ENCODE measurements at regions not wholly inside any gene's neighbourhood (a gene's known extent, or its start where the extent isn't known, plus 50 kb on each side); places are given as distances from the start of the nearest gene placed in this dataset.

DNA sequence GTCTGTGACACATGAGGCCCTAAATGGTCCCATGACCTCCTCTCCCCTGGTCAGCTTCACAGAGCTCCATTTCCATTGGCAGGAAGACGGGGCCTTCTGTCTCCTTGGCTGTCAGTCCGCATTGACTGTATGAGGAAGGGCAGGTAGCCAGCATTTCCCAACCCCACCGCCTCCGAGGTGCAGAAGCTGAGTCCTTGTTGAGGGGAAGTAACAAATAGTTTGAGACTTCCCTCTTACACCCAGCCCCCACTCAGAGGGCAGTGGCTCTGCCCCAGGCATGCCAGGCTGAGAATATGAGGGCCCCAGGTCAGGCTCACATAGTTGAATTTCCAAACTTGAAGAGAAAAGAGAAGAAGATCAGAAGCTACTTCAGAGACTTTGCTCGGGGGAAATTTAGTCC, 611.1 kb downstream of the BRD1 start:
- H3K9me3 ChIP-seq (ENCODE audit: control insufficient read depth in 1 of 2, insufficient read depth in 1 of 2, low read depth in 1 of 2, low read length in 2 of 2) = no peaks in the 10 kb centered on the region; a peak in 1 of 4 replicates

DNA sequence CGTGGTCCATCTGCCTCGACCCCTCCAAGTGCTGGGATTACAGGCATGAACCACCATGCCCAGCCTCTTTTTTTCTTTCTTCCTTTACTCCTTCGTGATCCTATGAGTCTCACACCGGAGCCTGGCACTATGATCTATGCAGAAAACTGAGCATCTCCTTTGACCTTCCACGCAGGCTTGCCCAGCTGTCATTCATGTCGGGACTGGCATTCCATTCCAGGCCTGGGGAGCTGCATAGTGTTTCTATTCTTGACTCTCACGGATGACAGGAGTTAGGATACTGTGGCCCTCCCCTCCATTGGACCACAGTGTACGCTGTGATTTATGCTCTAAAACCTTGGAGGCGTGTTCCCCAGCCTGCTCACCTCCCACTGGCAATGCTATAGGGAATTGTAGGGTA, 611.8 kb downstream of the BRD1 start:
- Histone ChIP-seq H3K27me3 (ENCODE audit: insufficient read depth, low read length) (peaks cover 11% of the 10 kb centered on the region), H3K27ac (ENCODE audit: low read depth, low read length) (no peak overlapping the region), H3K79me2 (ENCODE audit: insufficient read depth, low read length) (no peaks in the 10 kb centered on the region), H3K9me2 (ENCODE audit: insufficient read depth) (no peaks in the 10 kb centered on the region), H2AFZ (ENCODE audit: low read depth, low read length, poor library complexity, severe bottlenecking) (no peak overlapping the region), H3K36me3 (ENCODE audit: control insufficient read depth in 1 of 2, insufficient read depth in 2 of 2, low read length in 2 of 2) (no peaks in the 10 kb centered on the region), H3K4me2 (ENCODE audit: low read length) (no peak overlapping the region), H3K4me1 (ENCODE audit: control insufficient read depth in 1 of 2, insufficient read depth in 2 of 2, low read length in 2 of 2) (no peaks in the 10 kb centered on the region), H3K4me3 (replicated peaks in 1 of 2; ENCODE audit: low read depth in 1 of 2, low read length in 2 of 2) (no peak overlapping the region), H3K9ac (ENCODE audit: low read length) (no peak overlapping the region), H4K20me1 (ENCODE audit: insufficient read depth) (no peaks in the 10 kb centered on the region), H3K9me3 (ENCODE audit: control insufficient read depth in 1 of 2, insufficient read depth in 1 of 2, low read depth in 1 of 2, low read length in 2 of 2) (no peaks in the 10 kb centered on the region; a peak in 1 of 4 replicates)
- ATAC-seq = no peak
- intact Hi-C loops (cut with micrococcal nuclease) = no loop called here
- ChIA-PET POLR2A (no interaction called here), CTCF (no interaction called here), RAD21 (ENCODE audit: low non-redundant PET in 1 of 2, low total read pairs in 2 of 2, uncharacterized antibody in 2 of 2, unreplicated experiment in 2 of 2) (no interaction called here)
- BruUV-seq (replicated peaks) = no TSS peak
- TF ChIP-seq EGR1 (IDR thresholded peaks at IDR 0.05; ENCODE audit: low read depth) = no peak
- no peak for TF ChIP-seq EZH2phosphoT487 (IDR thresholded peaks at IDR 0.05; ENCODE audit: borderline replicate concordance)
- no peak for TF ChIP-seq POLR2AphosphoS5 (IDR thresholded peaks at IDR 0.05; ENCODE audit: low read depth, low read length)
- no peak for TF ChIP-seq ATF3 (IDR thresholded peaks at IDR 0.05)
- TF ChIP-seq RAD21 (IDR thresholded peaks at IDR 0.05; ENCODE audit: low read depth) = no peak
- TF ChIP-seq SRF (IDR thresholded peaks at IDR 0.05; ENCODE audit: low read depth) = no peak
- no peak for TF ChIP-seq YY1 (IDR thresholded peaks at IDR 0.05; ENCODE audit: extremely low read depth, insufficient replicate concordance, low read depth, low read length)
- no peak for TF ChIP-seq EZH2 (IDR thresholded peaks at IDR 0.05)
- no peak for TF ChIP-seq JUND (IDR thresholded peaks at IDR 0.05)
- TF ChIP-seq, protein P1, sequence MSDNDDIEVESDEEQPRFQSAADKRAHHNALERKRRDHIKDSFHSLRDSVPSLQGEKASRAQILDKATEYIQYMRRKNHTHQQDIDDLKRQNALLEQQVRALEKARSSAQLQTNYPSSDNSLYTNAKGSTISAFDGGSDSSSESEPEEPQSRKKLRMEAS (IDR thresholded peaks at IDR 0.05) = no peak
- no peak for DNase-seq (ENCODE audit: low read depth, low spot score)

More for the DNA sequence above, 611.1 kb downstream of the BRD1 start:
- Histone ChIP-seq H3K36me3 (ENCODE audit: control insufficient read depth in 1 of 2, insufficient read depth in 2 of 2, low read length in 2 of 2) (no peaks in the 10 kb centered on the region), H3K27me3 (ENCODE audit: insufficient read depth, low read length) (peaks cover 6% of the 10 kb centered on the region; the same call in 1 of the 2 replicates), H3K79me2 (ENCODE audit: insufficient read depth, low read length) (no peaks in the 10 kb centered on the region), H3K27ac (ENCODE audit: low read depth, low read length) (no peak overlapping the region), H3K9me2 (ENCODE audit: insufficient read depth) (no peaks in the 10 kb centered on the region), H4K20me1 (ENCODE audit: insufficient read depth) (no peaks in the 10 kb centered on the region), H3K4me1 (ENCODE audit: control insufficient read depth in 1 of 2, insufficient read depth in 2 of 2, low read length in 2 of 2) (no peaks in the 10 kb centered on the region), H3K4me3 (replicated peaks in 1 of 2; ENCODE audit: low read depth in 1 of 2, low read length in 2 of 2) (no peak overlapping the region), H3K9ac (ENCODE audit: low read length) (no peak overlapping the region), H3K4me2 (ENCODE audit: low read length) (no peak overlapping the region), H2AFZ (ENCODE audit: low read depth, low read length, poor library complexity, severe bottlenecking) (no peak overlapping the region)
- ChIA-PET POLR2A (no interaction called here), RAD21 (ENCODE audit: low non-redundant PET in 1 of 2, low total read pairs in 2 of 2, uncharacterized antibody in 2 of 2, unreplicated experiment in 2 of 2) (no interaction called here), CTCF (no interaction called here)
- intact Hi-C loops (cut with micrococcal nuclease) = no loop called here
- DNase-seq (ENCODE audit: low read depth, low spot score) = no peak
- BruUV-seq (replicated peaks) = no TSS peak
- TF ChIP-seq POLR2A (IDR thresholded peaks at IDR 0.05; ENCODE audit: borderline replicate concordance, extremely low read depth, insufficient read depth, insufficient read length) = no peak
- TF ChIP-seq, protein P2, sequence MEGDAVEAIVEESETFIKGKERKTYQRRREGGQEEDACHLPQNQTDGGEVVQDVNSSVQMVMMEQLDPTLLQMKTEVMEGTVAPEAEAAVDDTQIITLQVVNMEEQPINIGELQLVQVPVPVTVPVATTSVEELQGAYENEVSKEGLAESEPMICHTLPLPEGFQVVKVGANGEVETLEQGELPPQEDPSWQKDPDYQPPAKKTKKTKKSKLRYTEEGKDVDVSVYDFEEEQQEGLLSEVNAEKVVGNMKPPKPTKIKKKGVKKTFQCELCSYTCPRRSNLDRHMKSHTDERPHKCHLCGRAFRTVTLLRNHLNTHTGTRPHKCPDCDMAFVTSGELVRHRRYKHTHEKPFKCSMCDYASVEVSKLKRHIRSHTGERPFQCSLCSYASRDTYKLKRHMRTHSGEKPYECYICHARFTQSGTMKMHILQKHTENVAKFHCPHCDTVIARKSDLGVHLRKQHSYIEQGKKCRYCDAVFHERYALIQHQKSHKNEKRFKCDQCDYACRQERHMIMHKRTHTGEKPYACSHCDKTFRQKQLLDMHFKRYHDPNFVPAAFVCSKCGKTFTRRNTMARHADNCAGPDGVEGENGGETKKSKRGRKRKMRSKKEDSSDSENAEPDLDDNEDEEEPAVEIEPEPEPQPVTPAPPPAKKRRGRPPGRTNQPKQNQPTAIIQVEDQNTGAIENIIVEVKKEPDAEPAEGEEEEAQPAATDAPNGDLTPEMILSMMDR (IDR thresholded peaks at IDR 0.05 in 2 of 3, conservative IDR thresholded peaks at IDR 0.05 in 1 of 3; ENCODE audit: borderline replicate concordance in 1 of 3, insufficient read depth in 1 of 3, low read depth in 2 of 3, low read length in 2 of 3) = no peak
- no peak for ATAC-seq
